ENCODE measurements at regions not wholly inside any gene's neighbourhood (a gene's known extent, or its start where the extent isn't known, plus 50 kb on each side); places are given as distances from the start of the nearest gene placed in this dataset.

GRCh38 chr16:66264311-66265047, 102.0 kb upstream of the CDH5 start:
- 86% methylated on average over 17 of the region's 17 CpGs for WGBS

GRCh38 chr16:66263973-66264310, 102.5 kb upstream of the CDH5 start:
- no peaks in the 10 kb centered on the region for H3K27me3 ChIP-seq (ENCODE audit: control insufficient read depth, insufficient read depth)
- DNase-seq (no peak), ATAC-seq (no peak)
- intact Hi-C loops (cut with DNase I), result no loop called here
- no peaks in the 10 kb centered on the region for H3K9me3 ChIP-seq (ENCODE audit: control insufficient read depth, low read length)
- WGBS, result 90% methylated on average over 1 of the region's 1 CpG
- no peaks in the 10 kb centered on the region for H3K4me1 ChIP-seq (ENCODE audit: control insufficient read depth, insufficient read depth, low read length)
- no peak overlapping the region for H3K27ac ChIP-seq (ENCODE audit: low read length)
- no peak overlapping the region for H3K4me3 ChIP-seq (ENCODE audit: low read length)

More at GRCh38 chr16:66264311-66265047, 102.0 kb upstream of the CDH5 start:
- Histone ChIP-seq H3K4me3 (ENCODE audit: low read length) (no peak overlapping the region), H3K4me1 (ENCODE audit: control insufficient read depth, insufficient read depth, low read length) (no peaks in the 10 kb centered on the region), H3K27me3 (ENCODE audit: control insufficient read depth, insufficient read depth) (no peaks in the 10 kb centered on the region), H3K27ac (ENCODE audit: low read length) (no peak overlapping the region), H3K9me3 (ENCODE audit: control insufficient read depth, low read length) (no peaks in the 10 kb centered on the region)
- ATAC-seq (no peak), DNase-seq (no peak)
- intact Hi-C loops (cut with DNase I), result no loop called here

- intact Hi-C loops (cut with DNase I), result no loop called here
Measured at GRCh38 chr16:66263168-66263972, 103.1 kb upstream of the CDH5 start.

GRCh38 chr16:66262253-66263167, 104.0 kb upstream of the CDH5 start:
- Histone ChIP-seq H3K27me3 (ENCODE audit: control insufficient read depth, insufficient read depth) (no peaks in the 10 kb centered on the region), H3K4me1 (ENCODE audit: control insufficient read depth, insufficient read depth, low read length) (no peaks in the 10 kb centered on the region), H3K4me3 (ENCODE audit: low read length) (no peak overlapping the region), H3K9me3 (ENCODE audit: control insufficient read depth, low read length) (no peaks in the 10 kb centered on the region), H3K27ac (ENCODE audit: low read length) (no peak overlapping the region)
- 80% methylated on average over 11 of the region's 11 CpGs for WGBS
- intact Hi-C loops (cut with DNase I), result no loop called here
- peak in 1 of 2 donors; percentile 38 for ATAC-seq
- peak in 2 of 3 donors; percentile 71 to 85 for DNase-seq

More at GRCh38 chr16:66263168-66263972, 103.1 kb upstream of the CDH5 start:
- Histone ChIP-seq H3K27me3 (ENCODE audit: control insufficient read depth, insufficient read depth) (no peaks in the 10 kb centered on the region), H3K4me1 (ENCODE audit: control insufficient read depth, insufficient read depth, low read length) (no peaks in the 10 kb centered on the region), H3K9me3 (ENCODE audit: control insufficient read depth, low read length) (no peaks in the 10 kb centered on the region), H3K27ac (ENCODE audit: low read length) (no peak overlapping the region), H3K4me3 (ENCODE audit: low read length) (no peak overlapping the region)
- ATAC-seq (no peak), DNase-seq (no peak)
- WGBS, result 98% methylated on average over 6 of the region's 6 CpGs

- peak in 1 of 3 donors; percentile 21 for DNase-seq
- Histone ChIP-seq H3K27me3 (ENCODE audit: control insufficient read depth, insufficient read depth) (no peaks in the 10 kb centered on the region), H3K4me3 (ENCODE audit: low read length) (no peak overlapping the region), H3K9me3 (ENCODE audit: control insufficient read depth, low read length) (no peaks in the 10 kb centered on the region), H3K4me1 (ENCODE audit: control insufficient read depth, insufficient read depth, low read length) (no peaks in the 10 kb centered on the region), H3K27ac (ENCODE audit: low read length) (no peak overlapping the region)
- 94% methylated on average over 3 of the region's 3 CpGs for WGBS
- no peak for ATAC-seq
- intact Hi-C loops (cut with DNase I), result no loop called here
Measured at GRCh38 chr16:66261826-66262225, 104.7 kb upstream of the CDH5 start.

- H3K9me3 ChIP-seq (ENCODE audit: control insufficient read depth, low read length), result no peaks in the 10 kb centered on the region
- no peak overlapping the region for H3K4me3 ChIP-seq (ENCODE audit: low read length)
- H3K27ac ChIP-seq (ENCODE audit: low read length), result no peak overlapping the region
- intact Hi-C loops (cut with DNase I), result no loop called here
- DNase-seq (peak in 1 of 3 donors; percentile 18), ATAC-seq (no peak)
- WGBS, result 81% methylated on average over 14 of the region's 14 CpGs
- no peaks in the 10 kb centered on the region for H3K27me3 ChIP-seq (ENCODE audit: control insufficient read depth, insufficient read depth)
- H3K4me1 ChIP-seq (ENCODE audit: control insufficient read depth, insufficient read depth, low read length), result no peaks in the 10 kb centered on the region
Measured at GRCh38 chr16:66260522-66261254, 105.8 kb upstream of the CDH5 start.

GRCh38 chr16:66258916-66259845, 107.3 kb upstream of the CDH5 start:
- no peak overlapping the region for H3K4me3 ChIP-seq (ENCODE audit: low read length)
- no peaks in the 10 kb centered on the region for H3K9me3 ChIP-seq (ENCODE audit: control insufficient read depth, low read length)
- DNase-seq (no peak), ATAC-seq (no peak)
- WGBS, result 94% methylated on average over 6 of the region's 6 CpGs
- no peaks in the 10 kb centered on the region for H3K4me1 ChIP-seq (ENCODE audit: control insufficient read depth, insufficient read depth, low read length)
- intact Hi-C loops (cut with DNase I), result no loop called here
- H3K27me3 ChIP-seq (ENCODE audit: control insufficient read depth, insufficient read depth), result no peaks in the 10 kb centered on the region
- no peak overlapping the region for H3K27ac ChIP-seq (ENCODE audit: low read length)

GRCh38 chr16:66256919-66257318, 109.6 kb upstream of the CDH5 start:
- intact Hi-C loops (cut with DNase I), result no loop called here
- no peaks in the 10 kb centered on the region for H3K9me3 ChIP-seq (ENCODE audit: control insufficient read depth, low read length)
- no peak overlapping the region for H3K27ac ChIP-seq (ENCODE audit: low read length)
- 96% methylated on average over 1 of the region's 1 CpG for WGBS
- no peaks in the 10 kb centered on the region for H3K4me1 ChIP-seq (ENCODE audit: control insufficient read depth, insufficient read depth, low read length)
- H3K4me3 ChIP-seq (ENCODE audit: low read length), result no peak overlapping the region
- DNase-seq (no peak), ATAC-seq (no peak)
- H3K27me3 ChIP-seq (ENCODE audit: control insufficient read depth, insufficient read depth), result no peaks in the 10 kb centered on the region

- no peak for DNase-seq
- no peaks in the 10 kb centered on the region for H3K4me1 ChIP-seq (ENCODE audit: control insufficient read depth, insufficient read depth, low read length)
- no peak overlapping the region for H3K4me3 ChIP-seq (ENCODE audit: low read length)
- H3K9me3 ChIP-seq (ENCODE audit: control insufficient read depth, low read length), result no peaks in the 10 kb centered on the region
- 94% methylated on average over 4 of the region's 4 CpGs for WGBS
- H3K27ac ChIP-seq (ENCODE audit: low read length), result no peak overlapping the region
- intact Hi-C loops (cut with DNase I), result no loop called here
- no peak for ATAC-seq
- H3K27me3 ChIP-seq (ENCODE audit: control insufficient read depth, insufficient read depth), result no peaks in the 10 kb centered on the region
Measured at GRCh38 chr16:66255647-66256046, 110.8 kb upstream of the CDH5 start.

GRCh38 chr16:66254751-66255150, 111.7 kb upstream of the CDH5 start:
- intact Hi-C loops (cut with DNase I), result no loop called here
- DNase-seq, result no peak
- no peak for ATAC-seq
- no peaks in the 10 kb centered on the region for H3K27me3 ChIP-seq (ENCODE audit: control insufficient read depth, insufficient read depth)
- no peaks in the 10 kb centered on the region for H3K4me1 ChIP-seq (ENCODE audit: control insufficient read depth, insufficient read depth, low read length)
- H3K27ac ChIP-seq (ENCODE audit: low read length), result no peak overlapping the region
- WGBS, result 66% methylated on average over 2 of the region's 2 CpGs
- no peaks in the 10 kb centered on the region for H3K9me3 ChIP-seq (ENCODE audit: control insufficient read depth, low read length)
- H3K4me3 ChIP-seq (ENCODE audit: low read length), result no peak overlapping the region
